ENCODE measurements at regions not wholly inside any gene's neighbourhood (a gene's known extent, or its start where the extent isn't known, plus 50 kb on each side); places are given as distances from the start of the nearest gene placed in this dataset.
A peak's percentile ranks its signal among the peaks of the same experiment; 100 is the strongest.
"Not testable (repeated sequence)": the region's sequence is repeated elsewhere in the genome, so short reads cannot be mapped to it uniquely, and the experiment has no call there.

- H3K4me3 ChIP-seq: no peak overlapping the region
- 76 to 80% methylated on average over 6 to 8 of the region's 8 CpGs for WGBS, 2 donors (ENCODE audit: low coverage in 1 of 2)
- no peaks in the 10 kb centered on the region for H3K27me3 ChIP-seq
- TF ChIP-seq POLR2A (IDR thresholded peaks at IDR 0.05) (no peak), CTCF (IDR thresholded peaks at IDR 0.05) (no peak), POLR2AphosphoS5 (IDR thresholded peaks at IDR 0.05) (no peak), EP300 (IDR thresholded peaks at IDR 0.05) (no peak)
- ATAC-seq: no peak
- no peaks in the 10 kb centered on the region for H3K9me3 ChIP-seq
- peaks cover 0 to 21% (median 0%) of the 10 kb centered on the region in 3 donors for H3K4me1 ChIP-seq
- no peaks in the 10 kb centered on the region for H3K36me3 ChIP-seq
- H3K27ac ChIP-seq: no peak overlapping the region
Observed at GRCh38 chr6:144372611-144373594, 87.8 kb downstream of the UTRN start.

- 100% methylated on average over 6 of the region's 12 CpGs; no CpG with 5 or more reads in 1 of the 2 donors for WGBS, 2 donors (ENCODE audit: low coverage in 1 of 2)
- peaks cover 0 to 34% (median 5%) of the 10 kb centered on the region in 3 donors for H3K4me1 ChIP-seq
- not testable (repeated sequence) for H3K4me3 ChIP-seq, ATAC-seq, H3K36me3 ChIP-seq, H3K9me3 ChIP-seq, H3K27ac ChIP-seq, H3K27me3 ChIP-seq
Observed at GRCh38 chr6:144374525-144374924, 89.4 kb downstream of the UTRN start.

GRCh38 chr6:144377586-144378210 is 92.6 kb downstream of the UTRN start:
- H3K4me3 ChIP-seq: no peak overlapping the region
- WGBS, 2 donors (ENCODE audit: low coverage in 1 of 2): 8 to 13% methylated on average over 2 of the region's 2 CpGs
- no peaks in the 10 kb centered on the region for H3K27me3 ChIP-seq
- TF ChIP-seq CTCF (IDR thresholded peaks at IDR 0.05) (no peak), EP300 (IDR thresholded peaks at IDR 0.05) (no peak), POLR2AphosphoS5 (IDR thresholded peaks at IDR 0.05) (peak; percentile 44)
- H3K4me1 ChIP-seq: peaks cover 0 to 28% (median 5%) of the 10 kb centered on the region in 3 donors
- H3K9me3 ChIP-seq: no peaks in the 10 kb centered on the region
- no peaks in the 10 kb centered on the region for H3K36me3 ChIP-seq
- H3K27ac ChIP-seq: peak overlapping the region in 3 of 4 donors; percentile 26 to 40 (median 35)
- ATAC-seq: peak; percentile 43

- H3K4me1 ChIP-seq: peaks cover 0 to 28% (median 5%) of the 10 kb centered on the region in 3 donors
- H3K36me3 ChIP-seq: no peaks in the 10 kb centered on the region
- H3K4me3 ChIP-seq: no peak overlapping the region
- WGBS, 2 donors (ENCODE audit: low coverage in 1 of 2): 46% methylated on average over 3 to 4 of the region's 4 CpGs
- peak overlapping the region in 1 of 4 donors; percentile 26 for H3K27ac ChIP-seq
- no peak for ATAC-seq
- H3K9me3 ChIP-seq: no peaks in the 10 kb centered on the region
- no peaks in the 10 kb centered on the region for H3K27me3 ChIP-seq
- no peak for TF ChIP-seq EP300 (IDR thresholded peaks at IDR 0.05)
- TF ChIP-seq CTCF (IDR thresholded peaks at IDR 0.05): no peak
- TF ChIP-seq POLR2AphosphoS5 (IDR thresholded peaks at IDR 0.05): peak; percentile 14
Observed at GRCh38 chr6:144378437-144378836, 93.3 kb downstream of the UTRN start.

- WGBS, 2 donors (ENCODE audit: low coverage in 1 of 2): 92 to 100% methylated on average over 4 of the region's 7 CpGs
- peak overlapping the region in 1 of 4 donors; percentile 26 for H3K27ac ChIP-seq
- no peak overlapping the region for H3K4me3 ChIP-seq
- no peaks in the 10 kb centered on the region for H3K27me3 ChIP-seq
- no peaks in the 10 kb centered on the region for H3K36me3 ChIP-seq
- TF ChIP-seq POLR2A (IDR thresholded peaks at IDR 0.05) (no peak), POLR2AphosphoS5 (IDR thresholded peaks at IDR 0.05) (no peak), EP300 (IDR thresholded peaks at IDR 0.05) (no peak), CTCF (IDR thresholded peaks at IDR 0.05) (no peak)
- peaks cover 0 to 28% (median 5%) of the 10 kb centered on the region in 3 donors for H3K4me1 ChIP-seq
- ATAC-seq: no peak
- H3K9me3 ChIP-seq: no peaks in the 10 kb centered on the region
Observed at GRCh38 chr6:144379356-144379755, 94.2 kb downstream of the UTRN start.

- WGBS, 2 donors (ENCODE audit: low coverage in 1 of 2): 85% methylated on average over 2 of the region's 2 CpGs; no CpG with 5 or more reads in 1 of the 2 donors
Observed at GRCh38 chr6:144381499-144381898, 96.4 kb downstream of the UTRN start.

More at GRCh38 chr6:144381499-144381898, 96.4 kb downstream of the UTRN start:
- H3K9me3 ChIP-seq, H3K4me3 ChIP-seq, H3K27me3 ChIP-seq, H3K36me3 ChIP-seq, ATAC-seq, H3K27ac ChIP-seq: not testable (repeated sequence)
- peaks cover 0 to 37% (median 5%) of the 10 kb centered on the region in 3 donors for H3K4me1 ChIP-seq

Measured in gastroesophageal sphincter (tissue), 4 donors.